ENCODE measurements at regions not wholly inside any gene's neighbourhood (a gene's known extent, or its start where the extent isn't known, plus 50 kb on each side); places are given as distances from the start of the nearest gene placed in this dataset.

GRCh38 chr5:7991125-7991821 is 122.3 kb downstream of the MTRR start:
- H3K9me3 ChIP-seq, result no peaks in the 10 kb centered on the region
- H3K27me3 ChIP-seq (replicated peaks; ENCODE audit: insufficient read depth), result no peaks in the 10 kb centered on the region
- H3K4me3 ChIP-seq, result no peak overlapping the region
- ATAC-seq (ENCODE audit: insufficient number of reproducible peaks, low FRiP score, low read depth) (no peak), DNase-seq (ENCODE audit: low spot score) (no peak)
- H3K36me3 ChIP-seq, result no peaks in the 10 kb centered on the region
- no peak overlapping the region for H3K27ac ChIP-seq
- TF ChIP-seq CTCF (IDR thresholded peaks at IDR 0.05), result no peak
- H3K4me1 ChIP-seq (ENCODE audit: control insufficient read depth in 1 of 2, low read depth in 2 of 2), result no peaks in the 10 kb centered on the region

GRCh38 chr5:7995688-7996294 is 126.8 kb downstream of the MTRR start:
- H3K9me3 ChIP-seq, result no peaks in the 10 kb centered on the region
- H3K4me1 ChIP-seq (ENCODE audit: control insufficient read depth in 1 of 2, low read depth in 2 of 2), result no peaks in the 10 kb centered on the region
- DNase-seq (ENCODE audit: low spot score), result no peak
- ATAC-seq (ENCODE audit: insufficient number of reproducible peaks, low FRiP score, low read depth), result no peak
- no peaks in the 10 kb centered on the region for H3K36me3 ChIP-seq
- no peak overlapping the region for H3K27ac ChIP-seq
- no peak for TF ChIP-seq CTCF (IDR thresholded peaks at IDR 0.05)
- H3K4me3 ChIP-seq, result no peak overlapping the region
- no peaks in the 10 kb centered on the region for H3K27me3 ChIP-seq (replicated peaks; ENCODE audit: insufficient read depth)

GRCh38 chr5:8005416-8005815 is 136.5 kb downstream of the MTRR start:
- no peak overlapping the region for H3K4me3 ChIP-seq
- H3K4me1 ChIP-seq (ENCODE audit: control insufficient read depth in 1 of 2, low read depth in 2 of 2), result no peaks in the 10 kb centered on the region
- no peak overlapping the region for H3K27ac ChIP-seq
- TF ChIP-seq CTCF (IDR thresholded peaks at IDR 0.05), result no peak
- H3K27me3 ChIP-seq (replicated peaks; ENCODE audit: insufficient read depth), result no peaks in the 10 kb centered on the region
- no peaks in the 10 kb centered on the region for H3K9me3 ChIP-seq
- ATAC-seq (ENCODE audit: insufficient number of reproducible peaks, low FRiP score, low read depth) (no peak), DNase-seq (ENCODE audit: low spot score) (no peak)
- no peaks in the 10 kb centered on the region for H3K36me3 ChIP-seq

GRCh38 chr5:8012131-8012977 is 143.4 kb downstream of the MTRR start:
- H3K27ac ChIP-seq, result no peak overlapping the region
- H3K4me1 ChIP-seq (ENCODE audit: control insufficient read depth in 1 of 2, low read depth in 2 of 2), result peaks cover 0 to 10% of the 10 kb centered on the region in 2 donors
- no peak for ATAC-seq (ENCODE audit: insufficient number of reproducible peaks, low FRiP score, low read depth)
- TF ChIP-seq CTCF (IDR thresholded peaks at IDR 0.05), result no peak
- DNase-seq (ENCODE audit: low spot score), result no peak
- no peaks in the 10 kb centered on the region for H3K27me3 ChIP-seq (replicated peaks; ENCODE audit: insufficient read depth)
- no peaks in the 10 kb centered on the region for H3K36me3 ChIP-seq
- H3K4me3 ChIP-seq, result no peak overlapping the region
- H3K9me3 ChIP-seq, result no peaks in the 10 kb centered on the region

Data from thoracic aorta (tissue), 2 donors.